Smooth muscle cell (in vitro differentiated cells): ENCODE measurements at regions not wholly inside any gene's neighbourhood (a gene's known extent, or its start where the extent isn't known, plus 50 kb on each side); places are given as distances from the start of the nearest gene placed in this dataset.

ENCODE experiments used
- DNase-seq: peaks from one replicate; lab custom pipeline; 2025; ENCODE audit not compliant: unreplicated experiment; lab: John Stamatoyannopoulos, UW
- H2AFZ ChIP-seq: fragments of 200-600 bp; sonication (generic); 2 replicates; pipeline ENCODE4 v1.6.0; 2016; ENCODE audit warnings: antibody characterized with exemption, low read depth, mild to moderate bottlenecking
- H3F3A ChIP-seq: fragments of 200-600 bp; sonication (generic); 2 replicates; pipeline ENCODE4 v1.6.0; 2017; ENCODE audit warnings: antibody characterized with exemption, low read depth
- H3K27ac ChIP-seq: fragments of 200-600 bp; sonication (generic); 2 replicates; pipeline ENCODE4 v1.5.1; 2016; ENCODE audit warnings: low read depth, mild to moderate bottlenecking
- H3K27me3 ChIP-seq: fragments of 200-600 bp; sonication (generic); 2 replicates; pipeline ENCODE4 v1.6.1; 2016; ENCODE audit warnings: low read depth, mild to moderate bottlenecking
- H3K36me3 ChIP-seq: fragments of 200-600 bp; sonication (generic); 2 replicates; pipeline ENCODE4 v1.5.1; 2016; ENCODE audit warnings: low read depth
- H3K4me1 ChIP-seq: fragments of 200-600 bp; sonication (generic); 2 replicates; pipeline ENCODE4 v1.5.1; 2016; ENCODE audit warnings: low read depth
- H3K4me2 ChIP-seq: fragments of 200-600 bp; sonication (generic); 2 replicates; pipeline ENCODE4 v1.6.0; 2016; ENCODE audit warnings: mild to moderate bottlenecking
- H3K4me3 ChIP-seq: fragments of 200-600 bp; sonication (generic); 2 replicates; pipeline ENCODE4 v1.5.1; 2016; ENCODE audit warnings: mild to moderate bottlenecking
- H3K79me2 ChIP-seq: fragments of 200-600 bp; sonication (generic); 2 replicates; pipeline ENCODE4 v1.6.0; 2016; ENCODE audit warnings: low read depth, mild to moderate bottlenecking
- H3K9ac ChIP-seq: fragments of 200-600 bp; sonication (generic); 2 replicates; pipeline ENCODE4 v1.6.0; 2016; ENCODE audit warnings: low read depth
- H3K9me3 ChIP-seq: fragments of 200-600 bp; sonication (generic); replicated peaks from 2 replicates; pipeline ENCODE4 v1.5.1; 2016; ENCODE audit warnings: low read depth
- H4K20me1 ChIP-seq: fragments of 200-600 bp; sonication (generic); 2 replicates; pipeline ENCODE4 v1.6.0; 2016; ENCODE audit warnings: low read depth
- WGBS: methylation state at CpG from one replicate; pipeline ENCODE4 v1.1.7; 2016; ENCODE audit warnings: low lambda C conversion rate; 5-methylcytosine and 5-hydroxymethylcytosine counted together
- TF ChIP-seq, protein P1 (sequence below): fragments of 200-600 bp; sonication (generic); IDR thresholded peaks from 2 replicates; pipeline ENCODE4 v1.5.1; 2017; ENCODE audit warnings: borderline replicate concordance, mild to moderate bottlenecking, antibody characterized with exemption; ENCODE audit not compliant: insufficient read depth, poor library complexity, severe bottlenecking

DNA sequence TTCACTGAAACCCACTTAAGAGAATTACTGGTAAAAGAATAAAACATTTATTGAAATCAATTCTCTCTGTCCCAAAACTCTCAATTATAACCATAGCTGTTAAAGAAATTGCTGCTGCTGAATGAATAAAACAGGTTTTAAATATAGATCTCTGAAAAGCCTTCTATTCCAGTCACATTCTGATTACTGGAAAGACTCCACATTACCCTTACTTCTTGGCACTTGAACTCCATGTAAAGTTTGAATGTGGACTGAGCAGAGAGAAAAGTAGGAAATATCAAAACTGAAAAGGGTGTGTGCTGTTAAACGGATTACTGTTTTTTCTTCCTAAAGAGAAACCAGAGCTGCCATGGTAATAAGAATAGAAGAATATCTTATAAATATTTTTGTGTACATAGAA is 655.3 kb upstream of the SETBP1 start:
- Histone ChIP-seq H4K20me1 (no peaks in the 10 kb centered on the region), H3K4me1 (no peaks in the 10 kb centered on the region), H3K79me2 (no peaks in the 10 kb centered on the region), H3K27ac (no peak overlapping the region), H2AFZ (no peak overlapping the region), H3K9me3 (no peaks in the 10 kb centered on the region), H3K9ac (no peak overlapping the region), H3K27me3 (no peaks in the 10 kb centered on the region), H3K4me2 (no peak overlapping the region), H3K4me3 (no peak overlapping the region), H3F3A (no peaks in the 10 kb centered on the region), H3K36me3 (no peaks in the 10 kb centered on the region)
- TF ChIP-seq, protein P1, sequence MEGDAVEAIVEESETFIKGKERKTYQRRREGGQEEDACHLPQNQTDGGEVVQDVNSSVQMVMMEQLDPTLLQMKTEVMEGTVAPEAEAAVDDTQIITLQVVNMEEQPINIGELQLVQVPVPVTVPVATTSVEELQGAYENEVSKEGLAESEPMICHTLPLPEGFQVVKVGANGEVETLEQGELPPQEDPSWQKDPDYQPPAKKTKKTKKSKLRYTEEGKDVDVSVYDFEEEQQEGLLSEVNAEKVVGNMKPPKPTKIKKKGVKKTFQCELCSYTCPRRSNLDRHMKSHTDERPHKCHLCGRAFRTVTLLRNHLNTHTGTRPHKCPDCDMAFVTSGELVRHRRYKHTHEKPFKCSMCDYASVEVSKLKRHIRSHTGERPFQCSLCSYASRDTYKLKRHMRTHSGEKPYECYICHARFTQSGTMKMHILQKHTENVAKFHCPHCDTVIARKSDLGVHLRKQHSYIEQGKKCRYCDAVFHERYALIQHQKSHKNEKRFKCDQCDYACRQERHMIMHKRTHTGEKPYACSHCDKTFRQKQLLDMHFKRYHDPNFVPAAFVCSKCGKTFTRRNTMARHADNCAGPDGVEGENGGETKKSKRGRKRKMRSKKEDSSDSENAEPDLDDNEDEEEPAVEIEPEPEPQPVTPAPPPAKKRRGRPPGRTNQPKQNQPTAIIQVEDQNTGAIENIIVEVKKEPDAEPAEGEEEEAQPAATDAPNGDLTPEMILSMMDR = no peak
- DNase-seq = no peak
- 90% methylated on average over 1 of the region's 1 CpG for WGBS

DNA sequence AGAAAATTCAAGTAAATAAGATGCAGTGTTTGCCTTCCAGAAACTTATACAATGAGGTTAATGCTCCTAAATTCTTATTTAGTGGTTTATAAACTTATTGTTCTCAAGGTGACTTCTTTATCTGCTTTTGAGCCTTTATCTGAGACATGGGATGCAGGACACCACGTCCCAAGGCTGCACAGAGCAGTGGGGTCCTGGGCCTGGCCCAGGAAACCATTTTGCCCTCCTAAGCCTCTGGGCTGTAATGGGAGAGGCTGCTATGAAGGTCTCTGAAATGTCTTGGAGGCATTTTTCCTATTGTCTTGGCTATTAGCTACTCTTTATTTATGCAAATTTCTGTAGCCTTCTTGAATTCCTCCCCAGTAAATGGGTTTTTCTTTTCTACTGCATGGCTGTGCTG is 652.6 kb upstream of the SETBP1 start:
- no peaks in the 10 kb centered on the region for H3K9me3 ChIP-seq
- no peaks in the 10 kb centered on the region for H3K27me3 ChIP-seq
- DNase-seq = no peak
- WGBS = 70% methylated on average over 1 of the region's 1 CpG
- TF ChIP-seq, protein P1 = no peak
- H4K20me1 ChIP-seq = no peaks in the 10 kb centered on the region
- H3K36me3 ChIP-seq = no peaks in the 10 kb centered on the region
- no peak overlapping the region for H3K4me2 ChIP-seq
- no peaks in the 10 kb centered on the region for H3K4me1 ChIP-seq
- no peak overlapping the region for H2AFZ ChIP-seq
- H3F3A ChIP-seq = no peaks in the 10 kb centered on the region
- H3K79me2 ChIP-seq = no peaks in the 10 kb centered on the region
- H3K27ac ChIP-seq = no peak overlapping the region
- no peak overlapping the region for H3K4me3 ChIP-seq
- H3K9ac ChIP-seq = no peak overlapping the region

DNA sequence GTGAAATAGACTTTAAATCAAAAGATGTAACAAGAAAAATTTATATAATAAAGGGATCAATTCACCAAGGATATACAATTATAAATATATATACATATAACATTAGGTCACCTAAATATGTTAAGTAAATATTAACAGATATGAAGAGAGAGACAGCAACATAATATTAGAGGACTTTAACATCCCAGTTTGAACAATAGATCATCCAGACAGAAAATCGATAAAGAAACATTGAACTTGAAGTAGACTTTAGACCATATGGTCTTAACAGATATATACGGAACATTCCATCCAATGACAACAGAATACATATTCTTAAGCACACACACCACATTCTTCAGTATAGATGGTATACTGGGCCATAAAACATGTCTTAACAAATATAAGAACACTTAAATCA is 649.6 kb upstream of the SETBP1 start:
- Histone ChIP-seq H3K9ac (no peak overlapping the region), H3K79me2 (no peaks in the 10 kb centered on the region), H3K9me3 (no peaks in the 10 kb centered on the region), H3K27me3 (no peaks in the 10 kb centered on the region), H2AFZ (no peak overlapping the region), H3K36me3 (no peaks in the 10 kb centered on the region), H4K20me1 (no peaks in the 10 kb centered on the region), H3F3A (no peaks in the 10 kb centered on the region), H3K4me1 (no peaks in the 10 kb centered on the region), H3K27ac (no peak overlapping the region), H3K4me3 (no peak overlapping the region), H3K4me2 (no peak overlapping the region)
- WGBS = 97% methylated on average over 2 of the region's 2 CpGs
- TF ChIP-seq, protein P1 = no peak
- DNase-seq = no peak

DNA sequence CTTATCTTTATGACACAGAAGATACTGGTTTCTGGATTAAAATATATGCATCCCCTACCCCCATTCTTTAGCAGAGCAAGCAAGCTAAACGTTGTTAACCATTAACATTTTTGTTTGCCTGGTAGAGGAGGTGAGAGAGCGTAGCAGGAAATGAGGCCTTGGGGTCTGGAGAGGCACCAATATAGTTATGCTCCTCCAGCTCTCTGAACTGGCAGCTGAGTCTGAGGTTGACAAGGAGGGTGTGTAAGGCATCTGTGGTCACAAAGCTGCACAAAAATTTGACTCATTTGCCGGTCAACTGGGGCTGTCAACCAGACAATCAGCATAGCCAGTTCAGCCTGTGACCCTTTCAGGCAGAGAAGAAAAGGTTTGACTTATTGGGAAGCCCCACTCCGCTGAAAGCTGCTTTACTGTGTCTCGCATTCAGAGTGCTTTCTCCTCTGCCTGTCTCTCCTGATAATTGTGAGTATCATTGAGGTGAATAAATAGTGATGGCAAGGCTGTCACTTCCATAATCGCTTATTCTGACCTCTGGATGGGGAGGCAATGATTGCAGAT is 647.5 kb upstream of the SETBP1 start:
- H3K9ac ChIP-seq = no peak overlapping the region
- TF ChIP-seq, protein P1 = no peak
- H2AFZ ChIP-seq = no peak overlapping the region
- H3K27ac ChIP-seq = no peak overlapping the region
- no peaks in the 10 kb centered on the region for H3K27me3 ChIP-seq
- H3K9me3 ChIP-seq = no peaks in the 10 kb centered on the region
- H3F3A ChIP-seq = no peaks in the 10 kb centered on the region
- H3K4me3 ChIP-seq = no peak overlapping the region
- H3K79me2 ChIP-seq = no peaks in the 10 kb centered on the region
- WGBS = 70% methylated on average over 6 of the region's 6 CpGs
- no peak for DNase-seq
- H3K36me3 ChIP-seq = no peaks in the 10 kb centered on the region
- no peak overlapping the region for H3K4me2 ChIP-seq
- no peaks in the 10 kb centered on the region for H3K4me1 ChIP-seq
- H4K20me1 ChIP-seq = no peaks in the 10 kb centered on the region
